Activated CD8-positive, alpha-beta T cell treated with anti-CD3 and anti-CD28 coated beads for 36 hours (primary cell): ENCODE measurements at regions not wholly inside any gene's neighbourhood (a gene's known extent, or its start where the extent isn't known, plus 50 kb on each side); places are given as distances from the start of the nearest gene placed in this dataset.

Experiments used
- ATAC-seq: fragments of 200-7000 bp; cut with Tn5 transposase; one replicate; pipeline ENCODE4 v1.10.0; 2021; ENCODE audit warnings: mild to moderate bottlenecking, moderate library complexity
- CTCF ChIA-PET: fragments of 350-600 bp; sonication (Branson Sonifier 250); formaldehyde crosslinking; loops from one replicate; lab custom pipeline; 2021; ENCODE audit warnings: antibody characterized with exemption; lab: Charles Lee
- POLR2A ChIA-PET: fragments of 350-600 bp; sonication (Branson Sonifier 250); formaldehyde crosslinking; loops from one replicate; lab custom pipeline; 2021; ENCODE audit warnings: antibody characterized with exemption; lab: Charles Lee
- DNase-seq: peaks from one replicate; pipeline ENCODE4 v3.0.0-alpha.2; 2020
- H3K27ac Mint-ChIP-seq: one replicate; pipeline ENCODE4 v1.8.0; 2021; ENCODE audit warnings: mild to moderate bottlenecking, mixed read lengths
- H3K27me3 Mint-ChIP-seq: one replicate; pipeline ENCODE4 v1.8.0; 2021; ENCODE audit warnings: mixed read lengths
- H3K36me3 Mint-ChIP-seq: one replicate; pipeline ENCODE4 v1.8.0; 2021; ENCODE audit warnings: low read depth, mixed read lengths
- H3K4me1 Mint-ChIP-seq: one replicate; pipeline ENCODE4 v1.8.0; 2021; ENCODE audit warnings: low read depth, mixed read lengths
- H3K4me3 Mint-ChIP-seq: one replicate; pipeline ENCODE4 v1.8.0; 2021; ENCODE audit warnings: mild to moderate bottlenecking, moderate library complexity, mixed read lengths
- H3K9me3 Mint-ChIP-seq: one replicate; pipeline ENCODE4 v1.8.0; 2021; ENCODE audit warnings: mixed read lengths
- CTCF ChIP-seq: fragments of 200-600 bp; IDR thresholded peaks from one replicate; pipeline ENCODE4 v1.8.0; 2022; ENCODE audit warnings: antibody characterized with exemption, mild to moderate bottlenecking
- intact Hi-C: fragments of 100-400 bp; cut with micrococcal nuclease; formaldehyde crosslinking; loops from one replicate; pipeline ENCODE4 v1.10.0; 2022

GRCh38 chr3:182226995-182227394 is 515.3 kb downstream of the SOX2 start:
- intact Hi-C loops = no loop called here
- peaks cover 2% of the 10 kb centered on the region for H3K9me3 Mint-ChIP-seq
- ChIA-PET POLR2A (no interaction called here), CTCF (no interaction called here)
- ATAC-seq = no peak
- no peak for DNase-seq
- TF ChIP-seq CTCF = no peak
- H3K36me3 Mint-ChIP-seq = no peaks in the 10 kb centered on the region
- no peak overlapping the region for H3K4me3 Mint-ChIP-seq
- no peak overlapping the region for H3K27ac Mint-ChIP-seq
- no peaks in the 10 kb centered on the region for H3K4me1 Mint-ChIP-seq
- no peaks in the 10 kb centered on the region for H3K27me3 Mint-ChIP-seq

- TF ChIP-seq CTCF = no peak
- no peak for DNase-seq
- ATAC-seq = no peak
- Mint-ChIP-seq H3K27ac (no peak overlapping the region), H3K9me3 (no peaks in the 10 kb centered on the region), H3K4me1 (no peaks in the 10 kb centered on the region), H3K4me3 (no peak overlapping the region), H3K27me3 (no peaks in the 10 kb centered on the region), H3K36me3 (no peaks in the 10 kb centered on the region)
- ChIA-PET POLR2A (no interaction called here), CTCF (no interaction called here)
- intact Hi-C loops = no loop called here
Measured at GRCh38 chr3:182233405-182233804, 521.7 kb downstream of the SOX2 start.

DNA sequence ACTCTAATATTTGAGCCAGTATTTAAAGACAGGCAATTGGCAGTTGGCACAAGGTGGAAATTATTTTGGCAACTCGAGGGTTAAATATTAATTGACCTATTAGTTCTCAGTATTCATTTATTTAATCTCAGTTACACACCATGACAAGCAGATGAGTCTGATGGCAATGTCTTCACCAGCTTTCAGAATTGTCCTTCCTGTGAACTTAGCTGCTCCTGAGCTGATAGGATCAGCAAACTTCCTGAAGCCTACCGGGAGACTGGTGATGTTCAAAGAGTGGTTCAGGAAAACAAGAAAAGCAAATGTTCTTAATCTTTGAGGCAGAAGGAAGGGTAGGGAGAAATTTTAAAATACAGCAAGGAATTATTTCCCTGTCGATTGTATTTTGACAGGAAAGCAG is 522.2 kb downstream of the SOX2 start:
- intact Hi-C loops = no loop called here
- DNase-seq = no peak
- Mint-ChIP-seq H3K27ac (no peak overlapping the region), H3K27me3 (no peaks in the 10 kb centered on the region), H3K4me1 (no peaks in the 10 kb centered on the region), H3K9me3 (no peaks in the 10 kb centered on the region), H3K36me3 (no peaks in the 10 kb centered on the region), H3K4me3 (no peak overlapping the region)
- ChIA-PET POLR2A (no interaction called here), CTCF (no interaction called here)
- ATAC-seq = no peak
- no peak for TF ChIP-seq CTCF

DNA sequence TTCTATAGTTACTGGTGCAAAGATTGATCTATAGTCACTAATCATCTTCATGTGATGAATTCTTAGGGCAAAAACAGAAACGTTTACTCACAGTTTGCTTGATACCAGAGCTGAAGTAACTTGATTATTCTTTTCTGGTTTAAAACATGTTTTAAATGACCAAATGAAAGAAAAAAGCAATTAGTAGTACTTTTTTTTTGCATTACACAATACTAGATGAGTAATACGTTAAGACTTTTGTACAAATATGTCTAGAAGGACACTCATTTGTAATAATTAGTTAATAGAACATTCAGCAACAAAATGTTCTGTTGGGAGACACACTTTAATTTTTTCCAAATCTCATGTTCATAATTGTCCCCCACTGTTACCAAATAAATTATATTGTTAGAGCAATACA is 523.2 kb downstream of the SOX2 start:
- no peaks in the 10 kb centered on the region for H3K4me1 Mint-ChIP-seq
- ATAC-seq (no peak), DNase-seq (no peak)
- H3K27me3 Mint-ChIP-seq = no peaks in the 10 kb centered on the region
- ChIA-PET CTCF (interaction anchor here (0.6 kb wide), 1 partner anchor 446 kb away, joined by 3 read pairs; no protein-coding TSS in a partner anchor), POLR2A (no interaction called here)
- intact Hi-C loops = no loop called here
- no peak overlapping the region for H3K27ac Mint-ChIP-seq
- no peak for TF ChIP-seq CTCF
- H3K4me3 Mint-ChIP-seq = no peak overlapping the region
- no peaks in the 10 kb centered on the region for H3K9me3 Mint-ChIP-seq
- no peaks in the 10 kb centered on the region for H3K36me3 Mint-ChIP-seq

- intact Hi-C loops = no loop called here
- H3K9me3 Mint-ChIP-seq = no peaks in the 10 kb centered on the region
- H3K4me3 Mint-ChIP-seq = no peak overlapping the region
- no peaks in the 10 kb centered on the region for H3K36me3 Mint-ChIP-seq
- DNase-seq (no peak), ATAC-seq (no peak)
- no peak for TF ChIP-seq CTCF
- ChIA-PET CTCF (no interaction called here), POLR2A (no interaction called here)
- H3K4me1 Mint-ChIP-seq = no peaks in the 10 kb centered on the region
- no peak overlapping the region for H3K27ac Mint-ChIP-seq
- H3K27me3 Mint-ChIP-seq = no peaks in the 10 kb centered on the region
Measured at GRCh38 chr3:182235504-182235903, 523.8 kb downstream of the SOX2 start.
